Activated CD8-positive, alpha-beta T cell treated with anti-CD3 and anti-CD28 coated beads, Interleukin-2, amount 10 ng/mL, durations not matched to agents 7 days and 5 days (primary cell): ENCODE measurements at regions not wholly inside any gene's neighbourhood (a gene's known extent, or its start where the extent isn't known, plus 50 kb on each side); places are given as distances from the start of the nearest gene placed in this dataset.

ENCODE experiments used
- ATAC-seq: fragments of 150-1000 bp; cut with Tn5 transposase; one replicate; pipeline ENCODE4 v1.10.0; 2021; ENCODE audit warnings: moderate library complexity
- CTCF ChIA-PET: fragments of 350-600 bp; sonication (Branson Sonifier 250); formaldehyde crosslinking; loops from one replicate; lab custom pipeline; 2021; ENCODE audit warnings: antibody characterized with exemption; lab: Charles Lee
- POLR2A ChIA-PET: fragments of 350-600 bp; sonication (Branson Sonifier 250); formaldehyde crosslinking; loops from one replicate; lab custom pipeline; 2021; ENCODE audit warnings: antibody characterized with exemption; lab: Charles Lee
- DNase-seq: peaks from one replicate; pipeline ENCODE4 v3.0.0-alpha.2; 2020
- H3K27ac Mint-ChIP-seq: one replicate; pipeline ENCODE4 v1.8.0; 2021; ENCODE audit warnings: mild to moderate bottlenecking, mixed read lengths
- H3K27me3 Mint-ChIP-seq: one replicate; pipeline ENCODE4 v1.8.0; 2021; ENCODE audit warnings: low read depth, mixed read lengths
- H3K36me3 Mint-ChIP-seq: one replicate; pipeline ENCODE4 v1.8.0; 2021; ENCODE audit warnings: low read depth, mixed read lengths
- H3K4me1 Mint-ChIP-seq: one replicate; pipeline ENCODE4 v1.8.0; 2021; ENCODE audit warnings: low read depth, mixed read lengths
- H3K4me3 Mint-ChIP-seq: one replicate; pipeline ENCODE4 v1.8.0; 2021; ENCODE audit warnings: mild to moderate bottlenecking, mixed read lengths
- H3K9me3 Mint-ChIP-seq: one replicate; pipeline ENCODE4 v1.8.0; 2022; ENCODE audit warnings: mixed read lengths; ENCODE audit not compliant: insufficient read depth

DNA sequence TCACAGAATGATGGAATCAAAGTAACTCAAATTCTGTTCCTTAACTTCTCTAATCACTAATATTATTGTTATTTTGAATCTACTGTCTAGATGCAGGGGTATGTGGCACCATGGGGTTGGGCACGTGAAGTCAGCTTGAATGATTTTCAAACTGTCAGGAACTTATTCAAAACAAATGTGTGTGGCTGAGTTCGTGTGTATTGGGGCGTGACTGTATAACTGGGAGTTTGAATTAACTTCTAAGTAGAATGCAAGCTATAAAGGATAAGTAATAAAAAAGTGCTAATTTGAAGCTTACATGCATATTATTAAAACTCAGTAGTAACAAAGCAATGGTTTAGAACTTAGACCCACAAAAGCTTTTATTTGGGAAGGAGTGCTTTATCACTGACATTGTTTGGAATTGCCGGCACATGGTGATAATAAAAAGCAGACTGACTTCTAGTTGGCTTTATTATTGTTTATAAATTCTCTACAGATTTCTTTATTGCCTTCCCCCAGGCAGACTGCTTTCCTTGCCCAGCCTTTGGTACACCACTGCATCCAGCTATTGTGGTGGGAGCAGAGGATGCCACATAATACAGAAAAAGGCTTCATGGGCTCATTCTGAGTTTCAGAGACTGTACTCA is 84.3 kb downstream of the TENT5C start:
- H3K4me3 Mint-ChIP-seq = no peak overlapping the region
- no peak overlapping the region for H3K27ac Mint-ChIP-seq
- peaks cover 37% of the 10 kb centered on the region for H3K27me3 Mint-ChIP-seq
- peaks cover 19% of the 10 kb centered on the region for H3K4me1 Mint-ChIP-seq
- ChIA-PET POLR2A (no interaction called here), CTCF (interaction anchor here (1.0 to 1.2 kb wide), 4 partner anchors 8 to 155 kb away, joined by 3 to 5 read pairs (median 3); no protein-coding TSS in a partner anchor)
- no peaks in the 10 kb centered on the region for H3K9me3 Mint-ChIP-seq
- DNase-seq = no peak
- ATAC-seq = no peak
- no peaks in the 10 kb centered on the region for H3K36me3 Mint-ChIP-seq

DNA sequence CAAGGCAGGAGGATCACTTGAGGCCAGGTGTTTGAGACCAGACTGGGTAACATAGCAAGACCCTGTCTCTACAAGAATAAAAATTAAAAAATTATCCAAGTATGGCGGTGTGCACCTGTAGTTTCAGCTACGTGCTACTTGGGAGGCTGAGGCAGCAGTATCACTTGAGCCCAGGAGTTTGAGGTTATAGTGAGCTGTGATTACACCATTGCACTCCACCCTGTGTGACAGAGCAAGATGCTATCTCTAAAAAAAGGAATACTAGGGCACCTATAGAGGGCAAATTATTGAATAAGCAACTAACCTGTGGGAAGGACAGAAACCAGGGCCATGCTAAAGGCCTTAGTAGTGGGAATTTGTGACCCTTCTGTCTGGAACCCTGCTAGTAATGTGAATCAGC is 86.1 kb downstream of the TENT5C start:
- ChIA-PET POLR2A (no interaction called here), CTCF (no interaction called here)
- H3K4me3 Mint-ChIP-seq = no peak overlapping the region
- H3K36me3 Mint-ChIP-seq = no peaks in the 10 kb centered on the region
- DNase-seq (no peak), ATAC-seq (no peak)
- H3K27me3 Mint-ChIP-seq = peaks cover 34% of the 10 kb centered on the region
- H3K4me1 Mint-ChIP-seq = peaks cover 19% of the 10 kb centered on the region
- H3K9me3 Mint-ChIP-seq = no peaks in the 10 kb centered on the region
- H3K27ac Mint-ChIP-seq = no peak overlapping the region

DNA sequence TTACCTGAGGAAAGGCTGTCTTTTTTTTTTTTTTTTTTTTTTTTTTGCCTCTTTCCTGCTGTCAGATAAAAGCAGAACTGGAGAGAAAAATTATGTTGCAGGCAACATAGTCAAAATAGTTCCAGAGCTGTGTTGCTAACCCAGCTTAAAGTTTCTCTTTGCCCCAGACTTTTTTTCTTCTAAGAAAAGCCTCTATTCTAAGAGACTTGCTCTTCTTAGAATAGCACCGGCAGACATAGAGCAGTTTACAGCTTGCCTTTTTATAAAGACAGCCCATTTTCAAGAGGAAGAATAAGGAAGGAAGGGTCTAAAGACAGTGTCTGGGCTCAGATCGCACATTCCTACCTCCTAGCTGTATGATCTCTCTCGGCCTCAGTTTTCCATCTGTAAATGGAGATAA is 88.7 kb downstream of the TENT5C start:
- H3K4me1 Mint-ChIP-seq = peaks cover 22% of the 10 kb centered on the region
- H3K9me3 Mint-ChIP-seq = no peaks in the 10 kb centered on the region
- ChIA-PET CTCF (interaction anchor here (0.8 to 1.6 kb wide), 5 partner anchors 19 to 202 kb away, joined by 3 to 8 read pairs (median 5); no protein-coding TSS in a partner anchor), POLR2A (no interaction called here)
- no peak for DNase-seq
- peaks cover 36% of the 10 kb centered on the region for H3K27me3 Mint-ChIP-seq
- ATAC-seq = peak; percentile 90
- H3K4me3 Mint-ChIP-seq = peak overlapping the region; percentile 38
- H3K27ac Mint-ChIP-seq = peak overlapping the region; percentile 35
- peaks cover 2% of the 10 kb centered on the region for H3K36me3 Mint-ChIP-seq

GRCh38 chr1:117695796-117696490 is 90.1 kb downstream of the TENT5C start:
- no peak overlapping the region for H3K4me3 Mint-ChIP-seq
- ChIA-PET POLR2A (interaction anchor here (0.8 kb wide), 1 partner anchor 354 kb away, joined by 3 read pairs; no protein-coding TSS in a partner anchor), CTCF (interaction anchor here (0.8 to 2.5 kb wide), 5 partner anchors 10 to 161 kb away, joined by 3 to 11 read pairs (median 3); no protein-coding TSS in a partner anchor)
- no peak overlapping the region for H3K27ac Mint-ChIP-seq
- ATAC-seq (no peak), DNase-seq (no peak)
- H3K27me3 Mint-ChIP-seq = peaks cover 33% of the 10 kb centered on the region
- H3K9me3 Mint-ChIP-seq = no peaks in the 10 kb centered on the region
- peaks cover 2% of the 10 kb centered on the region for H3K36me3 Mint-ChIP-seq
- peaks cover 25% of the 10 kb centered on the region for H3K4me1 Mint-ChIP-seq

GRCh38 chr1:117696561-117696960 is 90.7 kb downstream of the TENT5C start:
- peaks cover 2% of the 10 kb centered on the region for H3K36me3 Mint-ChIP-seq

GRCh38 chr1:117697220-117697781 is 91.5 kb downstream of the TENT5C start:
- Mint-ChIP-seq H3K4me3 (no peak overlapping the region), H3K36me3 (peaks cover 2% of the 10 kb centered on the region), H3K27ac (no peak overlapping the region), H3K4me1 (peaks cover 27% of the 10 kb centered on the region), H3K9me3 (no peaks in the 10 kb centered on the region), H3K27me3 (peaks cover 30% of the 10 kb centered on the region)
- DNase-seq (no peak), ATAC-seq (no peak)
- CTCF ChIA-PET = interaction anchor here (0.8 to 2.5 kb wide), 6 partner anchors 9 to 198 kb away, joined by 3 to 11 read pairs (median 4); no protein-coding TSS in a partner anchor
- POLR2A ChIA-PET = interaction anchor here (0.8 kb wide), 1 partner anchor 356 kb away, joined by 3 read pairs; no protein-coding TSS in a partner anchor

More at GRCh38 chr1:117696561-117696960, 90.7 kb downstream of the TENT5C start:
- no peak overlapping the region for H3K4me3 Mint-ChIP-seq
- CTCF ChIA-PET = interaction anchor here (0.8 to 2.5 kb wide), 5 partner anchors 9 to 162 kb away, joined by 3 to 11 read pairs (median 3); no protein-coding TSS in a partner anchor
- no peak overlapping the region for H3K27ac Mint-ChIP-seq
- DNase-seq = no peak
- peaks cover 25% of the 10 kb centered on the region for H3K4me1 Mint-ChIP-seq
- peaks cover 34% of the 10 kb centered on the region for H3K27me3 Mint-ChIP-seq
- ATAC-seq = no peak
- H3K9me3 Mint-ChIP-seq = no peaks in the 10 kb centered on the region
- POLR2A ChIA-PET = interaction anchor here (0.8 kb wide), 1 partner anchor 355 kb away, joined by 3 read pairs; no protein-coding TSS in a partner anchor

- peaks cover 2% of the 10 kb centered on the region for H3K36me3 Mint-ChIP-seq
- peaks cover 29% of the 10 kb centered on the region for H3K4me1 Mint-ChIP-seq
- H3K27ac Mint-ChIP-seq = no peak overlapping the region
- no peak overlapping the region for H3K4me3 Mint-ChIP-seq
- peak; percentile 8 for DNase-seq
- ATAC-seq = no peak
- ChIA-PET POLR2A (interaction anchor here (0.6 kb wide), 1 partner anchor 42 kb away, joined by 3 read pairs; no protein-coding TSS in a partner anchor), CTCF (interaction anchor here (0.8 to 3.9 kb wide), 5 partner anchors 25 to 197 kb away, joined by 3 to 17 read pairs (median 5); no protein-coding TSS in a partner anchor)
- peaks cover 28% of the 10 kb centered on the region for H3K27me3 Mint-ChIP-seq
- no peaks in the 10 kb centered on the region for H3K9me3 Mint-ChIP-seq
These were observed 92.7 kb downstream of the TENT5C start for GRCh38 chr1:117698398-117699160.

DNA sequence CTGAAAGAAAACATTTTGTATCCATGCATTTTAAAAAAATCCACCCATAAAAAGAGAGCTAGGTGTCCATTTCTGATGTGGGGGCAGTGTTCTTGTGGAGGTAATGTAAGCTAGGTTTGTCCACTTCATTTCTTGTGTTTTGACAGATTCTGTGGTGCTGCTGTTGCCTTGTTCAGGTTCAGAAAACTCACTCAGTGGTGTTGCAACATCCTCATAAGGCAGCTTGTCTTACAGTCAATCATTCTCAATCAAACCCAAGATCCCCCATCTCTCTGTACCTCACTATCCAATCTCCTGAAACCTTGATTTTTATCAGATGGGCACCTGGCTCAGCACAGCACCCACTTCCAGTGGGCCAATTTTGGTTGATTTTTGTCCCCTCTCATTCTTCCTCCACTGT is 94.1 kb downstream of the TENT5C start:
- DNase-seq (peak; percentile 1), ATAC-seq (no peak)
- Mint-ChIP-seq H3K9me3 (no peaks in the 10 kb centered on the region), H3K4me3 (no peak overlapping the region), H3K4me1 (peaks cover 18% of the 10 kb centered on the region), H3K27me3 (peaks cover 28% of the 10 kb centered on the region), H3K36me3 (peaks cover 2% of the 10 kb centered on the region), H3K27ac (no peak overlapping the region)
- CTCF ChIA-PET = interaction anchor here (1.3 to 3.9 kb wide), 2 partner anchors 54 to 165 kb away, joined by 4 to 17 read pairs; no protein-coding TSS in a partner anchor
- POLR2A ChIA-PET = no interaction called here

DNA sequence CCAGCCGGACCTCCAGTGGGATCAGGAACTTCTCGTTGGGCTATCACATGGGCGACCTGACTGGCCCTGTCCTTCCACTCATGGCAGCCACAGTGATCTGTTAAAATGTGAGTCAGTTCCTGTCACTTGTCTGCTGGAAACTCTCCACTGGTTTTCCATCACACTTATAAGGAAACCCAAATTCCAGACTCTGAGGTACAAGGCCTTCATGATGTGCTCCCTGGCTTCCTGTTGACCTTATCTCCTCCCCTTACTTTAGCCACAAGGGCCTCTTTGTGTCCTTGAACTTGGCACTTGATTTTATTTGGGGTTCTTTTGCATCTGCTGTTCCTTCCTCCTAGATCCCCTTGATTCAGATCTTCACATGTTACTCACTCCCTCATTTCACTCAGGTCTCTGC is 96.8 kb downstream of the TENT5C start:
- no peak for DNase-seq
- CTCF ChIA-PET = interaction anchor here (0.7 to 1.1 kb wide), 2 partner anchors 17 to 168 kb away, joined by 3 read pairs; no protein-coding TSS in a partner anchor
- Mint-ChIP-seq H3K27ac (no peak overlapping the region), H3K36me3 (peaks cover 2% of the 10 kb centered on the region), H3K27me3 (peaks cover 33% of the 10 kb centered on the region), H3K4me1 (peaks cover 15% of the 10 kb centered on the region), H3K4me3 (no peak overlapping the region), H3K9me3 (no peaks in the 10 kb centered on the region)
- no peak for ATAC-seq
- POLR2A ChIA-PET = no interaction called here

GRCh38 chr1:117707371-117707770 is 101.5 kb downstream of the TENT5C start:
- H3K9me3 Mint-ChIP-seq = no peaks in the 10 kb centered on the region
- ATAC-seq = no peak
- H3K27me3 Mint-ChIP-seq = peaks cover 20% of the 10 kb centered on the region
- CTCF ChIA-PET = interaction anchor here (0.9 to 2.8 kb wide), 3 partner anchors 10 to 51 kb away, joined by 3 to 7 read pairs (median 5); no protein-coding TSS in a partner anchor
- DNase-seq = no peak
- H3K27ac Mint-ChIP-seq = no peak overlapping the region
- no peaks in the 10 kb centered on the region for H3K36me3 Mint-ChIP-seq
- no peak overlapping the region for H3K4me3 Mint-ChIP-seq
- POLR2A ChIA-PET = no interaction called here
- peaks cover 6% of the 10 kb centered on the region for H3K4me1 Mint-ChIP-seq
